ENCODE measurements at regions not wholly inside any gene's neighbourhood (a gene's known extent, or its start where the extent isn't known, plus 50 kb on each side); places are given as distances from the start of the nearest gene placed in this dataset.

GRCh38 chr16:72565106-72565505, 393.2 kb upstream of the PMFBP1 start:
- CTCF ChIA-PET (ENCODE audit: partially characterized antibody): interaction anchor here (1.5 kb wide), 1 partner anchor 56 kb away, joined by 4 read pairs; no protein-coding TSS in a partner anchor
- Histone ChIP-seq H3K79me2 (ENCODE audit: control insufficient read depth in 1 of 2, insufficient read depth in 2 of 2, low read length in 2 of 2) (no peaks in the 10 kb centered on the region; a peak in 1 of 4 replicates), H2BK120ac (replicated peaks; ENCODE audit: low read depth, low read length) (no peak overlapping the region), H3K23me2 (ENCODE audit: low read depth, low read length) (no peaks in the 10 kb centered on the region), H3K4me3 (ENCODE audit: extremely low read depth in 1 of 4, insufficient read depth in 2 of 4, low read depth in 3 of 4, low read length in 4 of 4) (no peak overlapping the region), H2BK20ac (ENCODE audit: low read length) (no peak overlapping the region), H3K4ac (replicated peaks; ENCODE audit: insufficient read length, low read depth, low read length) (no peak overlapping the region), H2BK5ac (ENCODE audit: low read depth, low read length) (no peak overlapping the region), H3K23ac (ENCODE audit: insufficient read length) (no peak overlapping the region), H3K36me3 (ENCODE audit: control insufficient read depth in 2 of 4, insufficient read depth in 4 of 4, low read length in 3 of 4) (no peaks in the 10 kb centered on the region), H2BK15ac (ENCODE audit: low read length) (no peak overlapping the region), H3K14ac (ENCODE audit: insufficient read length) (no peak overlapping the region), H4K8ac (ENCODE audit: extremely low read depth, insufficient read depth, low read length) (no peak overlapping the region), H3K27me3 (replicated peaks in 1 of 4; ENCODE audit: control insufficient read depth in 3 of 4, extremely low read depth in 1 of 4, insufficient read depth in 3 of 4, low read length in 3 of 4) (no peaks in the 10 kb centered on the region), H3K18ac (ENCODE audit: extremely low read depth, low read length) (no peak overlapping the region), H2AFZ (ENCODE audit: low read length) (no peak overlapping the region), H4K5ac (ENCODE audit: insufficient read length, low read depth, low read length) (no peak overlapping the region), H3K4me2 (ENCODE audit: insufficient read depth in 1 of 2, low read depth in 2 of 2, low read length in 2 of 2) (no peak overlapping the region), H3K79me1 (ENCODE audit: low read depth, low read length) (no peaks in the 10 kb centered on the region), H3K27ac (ENCODE audit: low read depth, low read length) (no peak overlapping the region), H3K9me3 (ENCODE audit: insufficient read depth in 2 of 2, low read depth in 1 of 2, low read length in 1 of 2) (no peaks in the 10 kb centered on the region), H4K91ac (replicated peaks; ENCODE audit: insufficient read length, low read length) (no peak overlapping the region), H4K20me1 (replicated peaks in 1 of 2; ENCODE audit: control insufficient read depth in 1 of 2, insufficient read depth in 2 of 2, low read length in 2 of 2) (no peaks in the 10 kb centered on the region), H2BK12ac (ENCODE audit: low read depth, low read length) (no peak overlapping the region), H3K9ac (replicated peaks in 1 of 4; ENCODE audit: extremely low read depth in 1 of 4, low read depth in 3 of 4, low read length in 3 of 4) (no peak overlapping the region), H3K56ac (replicated peaks; ENCODE audit: insufficient read length, low read depth, low read length) (no peak overlapping the region), H3K4me1 (replicated peaks in 1 of 4; ENCODE audit: control insufficient read depth in 3 of 4, insufficient read depth in 4 of 4, low read length in 3 of 4) (peaks cover 0 to 5% (median 2%) of the 10 kb centered on the region in 4 experiments; a peak in 3 of 7 replicates), H2AK5ac (ENCODE audit: low read depth, low read length) (no peak overlapping the region)
- POLR2A ChIA-PET (ENCODE audit: partially characterized antibody): no interaction called here
- no peak for DNase-seq (ENCODE audit: low read depth in 1 of 2, low spot score in 2 of 2)
- 93% methylated on average over 4 of the region's 4 CpGs; no CpG with 5 or more reads in 1 of the 2 experiments for WGBS, 2 experiments (ENCODE audit: extremely low coverage in 1 of 2, insufficient coverage in 1 of 2, insufficient read length in 1 of 2, insufficient replicate concordance in 2 of 2, low coverage in 1 of 2, low lambda C conversion rate in 2 of 2, missing lambda C conversion rate in 1 of 2)
- no peak for FAIRE-seq
- no peak for TF ChIP-seq KDM1A (IDR thresholded peaks at IDR 0.05; ENCODE audit: borderline replicate concordance, low read length)
- no peak for TF ChIP-seq CBX5 (IDR thresholded peaks at IDR 0.05; ENCODE audit: low read depth, low read length)
- no peak for TF ChIP-seq CBX8 (IDR thresholded peaks at IDR 0.05; ENCODE audit: borderline replicate concordance, low read depth, low read length)
- no peak for TF ChIP-seq GTF2F1 (IDR thresholded peaks at IDR 0.05; ENCODE audit: borderline replicate concordance, low read depth, low read length)
- TF ChIP-seq BCL11A (IDR thresholded peaks at IDR 0.05; ENCODE audit: low read depth in 2 of 2, low read length in 2 of 2): no peak
- TF ChIP-seq RFX5 (IDR thresholded peaks at IDR 0.05; ENCODE audit: borderline replicate concordance, low read depth, low read length): no peak
- no peak for TF ChIP-seq FOSL1 (IDR thresholded peaks at IDR 0.05; ENCODE audit: insufficient read depth, low read depth, low read length)
- TF ChIP-seq CHD1 (IDR thresholded peaks at IDR 0.05; ENCODE audit: low read depth, low read length): no peak
- no peak for TF ChIP-seq RXRA (IDR thresholded peaks at IDR 0.05; ENCODE audit: insufficient read depth, low read depth, low read length)
- no peak for TF ChIP-seq POLR2A (IDR thresholded peaks at IDR 0.05; ENCODE audit: control extremely low read depth in 1 of 2, low read depth in 2 of 2, low read length in 2 of 2)
